ENCODE measurements at regions not wholly inside any gene's neighbourhood (a gene's known extent, or its start where the extent isn't known, plus 50 kb on each side); places are given as distances from the start of the nearest gene placed in this dataset.

DNA sequence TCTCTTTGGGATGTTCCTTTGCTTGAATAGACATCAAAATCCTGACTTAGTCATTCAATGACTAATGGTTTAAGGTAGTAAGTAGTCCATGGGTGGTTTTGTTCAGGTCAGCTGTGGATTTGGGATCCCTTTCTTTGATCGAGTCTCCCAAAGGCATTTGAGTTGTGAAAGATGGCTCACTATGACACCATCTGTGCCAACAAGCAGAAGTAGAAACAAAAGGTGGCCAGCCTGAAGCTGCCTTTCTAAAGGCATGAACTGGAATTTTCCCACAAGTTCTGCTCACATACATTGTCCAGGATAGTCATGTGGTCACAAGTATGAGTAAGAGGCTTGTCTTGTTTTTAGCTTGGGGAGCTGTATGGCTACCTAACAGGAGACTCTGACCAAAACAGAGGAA lies 129.9 kb downstream of the CCNG2 start (continued):
- TF ChIP-seq, protein P1, sequence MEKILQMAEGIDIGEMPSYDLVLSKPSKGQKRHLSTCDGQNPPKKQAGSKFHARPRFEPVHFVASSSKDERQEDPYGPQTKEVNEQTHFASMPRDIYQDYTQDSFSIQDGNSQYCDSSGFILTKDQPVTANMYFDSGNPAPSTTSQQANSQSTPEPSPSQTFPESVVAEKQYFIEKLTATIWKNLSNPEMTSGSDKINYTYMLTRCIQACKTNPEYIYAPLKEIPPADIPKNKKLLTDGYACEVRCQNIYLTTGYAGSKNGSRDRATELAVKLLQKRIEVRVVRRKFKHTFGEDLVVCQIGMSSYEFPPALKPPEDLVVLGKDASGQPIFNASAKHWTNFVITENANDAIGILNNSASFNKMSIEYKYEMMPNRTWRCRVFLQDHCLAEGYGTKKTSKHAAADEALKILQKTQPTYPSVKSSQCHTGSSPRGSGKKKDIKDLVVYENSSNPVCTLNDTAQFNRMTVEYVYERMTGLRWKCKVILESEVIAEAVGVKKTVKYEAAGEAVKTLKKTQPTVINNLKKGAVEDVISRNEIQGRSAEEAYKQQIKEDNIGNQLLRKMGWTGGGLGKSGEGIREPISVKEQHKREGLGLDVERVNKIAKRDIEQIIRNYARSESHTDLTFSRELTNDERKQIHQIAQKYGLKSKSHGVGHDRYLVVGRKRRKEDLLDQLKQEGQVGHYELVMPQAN (conservative IDR thresholded peaks at IDR 0.05), result no peak

- Histone ChIP-seq H2AFZ (ENCODE audit: control insufficient read depth, low read depth, low read length) (no peak overlapping the region), H3K79me2 (ENCODE audit: control insufficient read depth, insufficient read depth, low read length) (no peaks in the 10 kb centered on the region), H3K4me3 (no peak overlapping the region), H3K4me1 (ENCODE audit: control insufficient read depth, insufficient read depth, low read length) (no peaks in the 10 kb centered on the region), H3K4me2 (ENCODE audit: control insufficient read depth, insufficient read depth) (no peak overlapping the region), H3K36me3 (ENCODE audit: control insufficient read depth in 2 of 2, insufficient read depth in 2 of 2, low read length in 1 of 2) (no peaks in the 10 kb centered on the region), H3K9me3 (replicated peaks; ENCODE audit: control insufficient read depth, insufficient read depth, low read length) (no peaks in the 10 kb centered on the region), H3K9ac (ENCODE audit: control insufficient read depth, insufficient read depth, low read length) (no peak overlapping the region), H3K27ac (ENCODE audit: control insufficient read depth, insufficient read depth) (no peak overlapping the region), H4K20me1 (ENCODE audit: control insufficient read depth, insufficient read depth) (no peaks in the 10 kb centered on the region), H3K27me3 (replicated peaks in 1 of 2; ENCODE audit: control insufficient read depth in 2 of 2, insufficient read depth in 2 of 2, low read length in 1 of 2) (no peaks in the 10 kb centered on the region)
- FAIRE-seq, result no peak
- ChIA-PET RAD21 (ENCODE audit: unreplicated experiment) (no interaction called here), POLR2A (no interaction called here), CTCF (interaction anchor here (0.6 kb wide), 2 partner anchors 23 to 327 kb away, joined by 3 read pairs; no protein-coding TSS in a partner anchor), SMC1A (ENCODE audit: uncharacterized antibody, unreplicated experiment) (interaction anchor here (0.7 kb wide), 1 partner anchor 9 kb away, joined by 4 read pairs; no protein-coding TSS in a partner anchor)
- intact Hi-C loops (cut with micrococcal nuclease; ENCODE audit: unreplicated experiment), result no loop called here
- DNase-seq (ENCODE audit: low read depth, low spot score), result no peak
- ATAC-seq, result no peak
- no TSS peak for BruUV-seq (replicated peaks)
- in situ Hi-C loops (cut with MboI), result no loop called here
- TF ChIP-seq YBX1 (IDR thresholded peaks at IDR 0.05), result no peak
- TF ChIP-seq PML (IDR thresholded peaks at IDR 0.05; ENCODE audit: low read length), result no peak
- TF ChIP-seq PAX8 (IDR thresholded peaks at IDR 0.05), result no peak
- TF ChIP-seq SMC3 (IDR thresholded peaks at IDR 0.05; ENCODE audit: borderline replicate concordance, low read length), result no peak
- no peak for TF ChIP-seq SREBF1 (IDR thresholded peaks at IDR 0.05; ENCODE audit: low read length)
- TF ChIP-seq ETV6 (conservative IDR thresholded peaks at IDR 0.05 in 1 of 2, IDR thresholded peaks at IDR 0.05 in 1 of 2; ENCODE audit: borderline replicate concordance in 1 of 2, low read depth in 1 of 2), result no peak
- TF ChIP-seq, protein P2, sequence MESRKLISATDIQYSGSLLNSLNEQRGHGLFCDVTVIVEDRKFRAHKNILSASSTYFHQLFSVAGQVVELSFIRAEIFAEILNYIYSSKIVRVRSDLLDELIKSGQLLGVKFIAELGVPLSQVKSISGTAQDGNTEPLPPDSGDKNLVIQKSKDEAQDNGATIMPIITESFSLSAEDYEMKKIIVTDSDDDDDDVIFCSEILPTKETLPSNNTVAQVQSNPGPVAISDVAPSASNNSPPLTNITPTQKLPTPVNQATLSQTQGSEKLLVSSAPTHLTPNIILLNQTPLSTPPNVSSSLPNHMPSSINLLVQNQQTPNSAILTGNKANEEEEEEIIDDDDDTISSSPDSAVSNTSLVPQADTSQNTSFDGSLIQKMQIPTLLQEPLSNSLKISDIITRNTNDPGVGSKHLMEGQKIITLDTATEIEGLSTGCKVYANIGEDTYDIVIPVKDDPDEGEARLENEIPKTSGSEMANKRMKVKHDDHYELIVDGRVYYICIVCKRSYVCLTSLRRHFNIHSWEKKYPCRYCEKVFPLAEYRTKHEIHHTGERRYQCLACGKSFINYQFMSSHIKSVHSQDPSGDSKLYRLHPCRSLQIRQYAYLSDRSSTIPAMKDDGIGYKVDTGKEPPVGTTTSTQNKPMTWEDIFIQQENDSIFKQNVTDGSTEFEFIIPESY (IDR thresholded peaks at IDR 0.05), result no peak
- TF ChIP-seq EED (IDR thresholded peaks at IDR 0.05; ENCODE audit: low read depth), result no peak
- TF ChIP-seq HDAC6 (IDR thresholded peaks at IDR 0.05; ENCODE audit: unreplicated experiment), result no peak
- no peak for TF ChIP-seq CHD4 (IDR thresholded peaks at IDR 0.05)
- TF ChIP-seq FOXK2 (IDR thresholded peaks at IDR 0.05), result no peak
- TF ChIP-seq, protein P3, sequence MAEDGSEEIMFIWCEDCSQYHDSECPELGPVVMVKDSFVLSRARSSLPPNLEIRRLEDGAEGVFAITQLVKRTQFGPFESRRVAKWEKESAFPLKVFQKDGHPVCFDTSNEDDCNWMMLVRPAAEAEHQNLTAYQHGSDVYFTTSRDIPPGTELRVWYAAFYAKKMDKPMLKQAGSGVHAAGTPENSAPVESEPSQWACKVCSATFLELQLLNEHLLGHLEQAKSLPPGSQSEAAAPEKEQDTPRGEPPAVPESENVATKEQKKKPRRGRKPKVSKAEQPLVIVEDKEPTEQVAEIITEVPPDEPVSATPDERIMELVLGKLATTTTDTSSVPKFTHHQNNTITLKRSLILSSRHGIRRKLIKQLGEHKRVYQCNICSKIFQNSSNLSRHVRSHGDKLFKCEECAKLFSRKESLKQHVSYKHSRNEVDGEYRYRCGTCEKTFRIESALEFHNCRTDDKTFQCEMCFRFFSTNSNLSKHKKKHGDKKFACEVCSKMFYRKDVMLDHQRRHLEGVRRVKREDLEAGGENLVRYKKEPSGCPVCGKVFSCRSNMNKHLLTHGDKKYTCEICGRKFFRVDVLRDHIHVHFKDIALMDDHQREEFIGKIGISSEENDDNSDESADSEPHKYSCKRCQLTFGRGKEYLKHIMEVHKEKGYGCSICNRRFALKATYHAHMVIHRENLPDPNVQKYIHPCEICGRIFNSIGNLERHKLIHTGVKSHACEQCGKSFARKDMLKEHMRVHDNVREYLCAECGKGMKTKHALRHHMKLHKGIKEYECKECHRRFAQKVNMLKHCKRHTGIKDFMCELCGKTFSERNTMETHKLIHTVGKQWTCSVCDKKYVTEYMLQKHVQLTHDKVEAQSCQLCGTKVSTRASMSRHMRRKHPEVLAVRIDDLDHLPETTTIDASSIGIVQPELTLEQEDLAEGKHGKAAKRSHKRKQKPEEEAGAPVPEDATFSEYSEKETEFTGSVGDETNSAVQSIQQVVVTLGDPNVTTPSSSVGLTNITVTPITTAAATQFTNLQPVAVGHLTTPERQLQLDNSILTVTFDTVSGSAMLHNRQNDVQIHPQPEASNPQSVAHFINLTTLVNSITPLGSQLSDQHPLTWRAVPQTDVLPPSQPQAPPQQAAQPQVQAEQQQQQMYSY (CRISPR knock-in tag; IDR thresholded peaks at IDR 0.05), result no peak
- TF ChIP-seq RB1 (IDR thresholded peaks at IDR 0.05; ENCODE audit: borderline replicate concordance), result no peak
- TF ChIP-seq, protein P4, sequence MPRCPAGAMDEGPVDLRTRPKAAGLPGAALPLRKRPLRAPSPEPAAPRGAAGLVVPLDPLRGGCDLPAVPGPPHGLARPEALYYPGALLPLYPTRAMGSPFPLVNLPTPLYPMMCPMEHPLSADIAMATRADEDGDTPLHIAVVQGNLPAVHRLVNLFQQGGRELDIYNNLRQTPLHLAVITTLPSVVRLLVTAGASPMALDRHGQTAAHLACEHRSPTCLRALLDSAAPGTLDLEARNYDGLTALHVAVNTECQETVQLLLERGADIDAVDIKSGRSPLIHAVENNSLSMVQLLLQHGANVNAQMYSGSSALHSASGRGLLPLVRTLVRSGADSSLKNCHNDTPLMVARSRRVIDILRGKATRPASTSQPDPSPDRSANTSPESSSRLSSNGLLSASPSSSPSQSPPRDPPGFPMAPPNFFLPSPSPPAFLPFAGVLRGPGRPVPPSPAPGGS (IDR thresholded peaks at IDR 0.05; ENCODE audit: borderline replicate concordance, insufficient read depth, low read depth, low read length, poor library complexity, severe bottlenecking), result no peak
- TF ChIP-seq SUPT20H (IDR thresholded peaks at IDR 0.05; ENCODE audit: borderline replicate concordance, control insufficient read depth, low read depth, low read length), result no peak
Measured at GRCh38 chr4:77293426-77293825, 136.4 kb downstream of the CCNG2 start.

All from GM12878 (cell line).